Testis (tissue), 2 donors: ENCODE measurements at regions not wholly inside any gene's neighbourhood (a gene's known extent, or its start where the extent isn't known, plus 50 kb on each side); places are given as distances from the start of the nearest gene placed in this dataset.

Source experiments
- POLR2A ChIP-seq: fragments of 450-650 bp; IDR thresholded peaks from one replicate; pipeline ENCODE4 v1.6.1; 2017; ENCODE audit warnings: antibody characterized with exemption, mild to moderate bottlenecking, moderate library complexity
- TF ChIP-seq, protein P1 (sequence below), 3 experiments: fragments of 450-650 bp in 2 of 3; fragments of 200-600 bp in 1 of 3; sonication (generic) in 1 of 3; IDR thresholded peaks; one replicate each; pipeline ENCODE4 v1.5.1; 2016 to 2019; ENCODE audit warnings: antibody characterized with exemption in 3 of 3, mild to moderate bottlenecking in 2 of 3, moderate library complexity in 1 of 3

DNA sequence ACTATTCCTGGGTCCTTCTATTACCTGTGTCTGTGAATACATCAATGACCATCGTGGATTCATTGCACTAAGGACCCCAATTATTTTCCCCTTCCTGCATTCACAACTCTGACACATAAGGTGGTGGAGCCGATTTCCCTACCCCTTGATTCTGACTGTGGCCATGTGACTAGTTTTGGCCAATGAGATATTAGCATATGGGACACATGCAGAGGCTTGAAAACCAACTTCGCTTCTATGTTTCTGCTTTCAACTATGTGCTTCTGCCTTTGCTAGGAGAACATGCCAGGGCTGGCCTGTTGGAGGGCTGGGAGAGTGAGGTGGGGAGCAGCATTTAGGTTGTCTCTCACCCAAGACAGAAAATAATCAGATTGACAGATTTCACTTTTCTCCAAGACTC is 483.1 kb upstream of the JAG1 start:
- TF ChIP-seq POLR2A = no peak
- TF ChIP-seq, protein P1, sequence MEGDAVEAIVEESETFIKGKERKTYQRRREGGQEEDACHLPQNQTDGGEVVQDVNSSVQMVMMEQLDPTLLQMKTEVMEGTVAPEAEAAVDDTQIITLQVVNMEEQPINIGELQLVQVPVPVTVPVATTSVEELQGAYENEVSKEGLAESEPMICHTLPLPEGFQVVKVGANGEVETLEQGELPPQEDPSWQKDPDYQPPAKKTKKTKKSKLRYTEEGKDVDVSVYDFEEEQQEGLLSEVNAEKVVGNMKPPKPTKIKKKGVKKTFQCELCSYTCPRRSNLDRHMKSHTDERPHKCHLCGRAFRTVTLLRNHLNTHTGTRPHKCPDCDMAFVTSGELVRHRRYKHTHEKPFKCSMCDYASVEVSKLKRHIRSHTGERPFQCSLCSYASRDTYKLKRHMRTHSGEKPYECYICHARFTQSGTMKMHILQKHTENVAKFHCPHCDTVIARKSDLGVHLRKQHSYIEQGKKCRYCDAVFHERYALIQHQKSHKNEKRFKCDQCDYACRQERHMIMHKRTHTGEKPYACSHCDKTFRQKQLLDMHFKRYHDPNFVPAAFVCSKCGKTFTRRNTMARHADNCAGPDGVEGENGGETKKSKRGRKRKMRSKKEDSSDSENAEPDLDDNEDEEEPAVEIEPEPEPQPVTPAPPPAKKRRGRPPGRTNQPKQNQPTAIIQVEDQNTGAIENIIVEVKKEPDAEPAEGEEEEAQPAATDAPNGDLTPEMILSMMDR (IDR thresholded peaks at IDR 0.05) = no peak
